ENCODE measurements at regions not wholly inside any gene's neighbourhood (a gene's known extent, or its start where the extent isn't known, plus 50 kb on each side); places are given as distances from the start of the nearest gene placed in this dataset.

DNA sequence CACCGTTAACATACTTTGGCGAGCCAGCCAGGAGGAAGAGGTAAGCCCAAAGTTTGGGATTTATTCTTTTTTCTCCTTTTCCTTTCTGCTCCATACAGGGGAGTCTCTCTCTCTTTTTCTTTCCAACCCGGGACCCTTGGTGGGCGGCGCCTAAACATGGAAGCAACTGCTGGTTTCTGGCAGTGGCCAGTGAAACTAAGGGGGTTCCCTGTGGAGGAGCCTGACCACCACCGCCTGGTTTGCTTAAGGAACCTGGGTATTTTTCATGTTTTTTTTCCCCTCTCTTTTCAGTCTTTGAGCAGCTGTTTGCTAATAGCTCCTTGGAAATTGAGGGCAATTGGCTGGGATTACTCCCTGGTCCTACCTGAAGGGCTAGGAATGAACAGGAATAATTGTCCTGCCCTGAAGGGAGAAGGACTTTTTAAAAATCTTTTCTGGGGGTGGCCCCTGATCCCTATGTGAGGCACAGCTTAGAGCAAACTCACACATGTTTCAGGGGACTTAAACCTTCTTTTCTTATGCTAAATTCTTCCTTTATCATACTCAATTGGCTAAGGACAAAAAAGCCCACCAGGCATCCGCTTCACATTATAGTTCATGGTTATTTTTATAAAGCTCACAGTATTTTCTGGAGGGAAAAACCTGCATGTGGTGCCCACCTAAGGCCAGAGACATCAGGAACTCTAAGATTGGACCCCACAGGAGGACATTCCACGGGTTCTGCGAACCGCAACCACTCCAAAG is 61.3 kb upstream of the PLD5 start:
- TF ChIP-seq RBM39 (optimal IDR thresholded peaks at IDR 0.05; ENCODE audit: low read depth, low read length), result no peak
- no peak for TF ChIP-seq PHF21A (IDR thresholded peaks at IDR 0.05; ENCODE audit: borderline replicate concordance, low read depth)
- TF ChIP-seq, protein P1, sequence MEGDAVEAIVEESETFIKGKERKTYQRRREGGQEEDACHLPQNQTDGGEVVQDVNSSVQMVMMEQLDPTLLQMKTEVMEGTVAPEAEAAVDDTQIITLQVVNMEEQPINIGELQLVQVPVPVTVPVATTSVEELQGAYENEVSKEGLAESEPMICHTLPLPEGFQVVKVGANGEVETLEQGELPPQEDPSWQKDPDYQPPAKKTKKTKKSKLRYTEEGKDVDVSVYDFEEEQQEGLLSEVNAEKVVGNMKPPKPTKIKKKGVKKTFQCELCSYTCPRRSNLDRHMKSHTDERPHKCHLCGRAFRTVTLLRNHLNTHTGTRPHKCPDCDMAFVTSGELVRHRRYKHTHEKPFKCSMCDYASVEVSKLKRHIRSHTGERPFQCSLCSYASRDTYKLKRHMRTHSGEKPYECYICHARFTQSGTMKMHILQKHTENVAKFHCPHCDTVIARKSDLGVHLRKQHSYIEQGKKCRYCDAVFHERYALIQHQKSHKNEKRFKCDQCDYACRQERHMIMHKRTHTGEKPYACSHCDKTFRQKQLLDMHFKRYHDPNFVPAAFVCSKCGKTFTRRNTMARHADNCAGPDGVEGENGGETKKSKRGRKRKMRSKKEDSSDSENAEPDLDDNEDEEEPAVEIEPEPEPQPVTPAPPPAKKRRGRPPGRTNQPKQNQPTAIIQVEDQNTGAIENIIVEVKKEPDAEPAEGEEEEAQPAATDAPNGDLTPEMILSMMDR (IDR thresholded peaks at IDR 0.05 in 2 of 3, conservative IDR thresholded peaks at IDR 0.05 in 1 of 3; ENCODE audit: insufficient read depth in 2 of 3, low read depth in 1 of 3, low read length in 3 of 3), result no peak
- TF ChIP-seq ZNF274 (IDR thresholded peaks at IDR 0.05; ENCODE audit: borderline replicate concordance, low read depth, low read length), result no peak
- no peak for TF ChIP-seq MNT (conservative IDR thresholded peaks at IDR 0.05)
- no peak for TF ChIP-seq POLR2AphosphoS5 (IDR thresholded peaks at IDR 0.05; ENCODE audit: control insufficient read depth, insufficient read depth, low read depth, low read length)
- no peak for TF ChIP-seq CHD4 (IDR thresholded peaks at IDR 0.05; ENCODE audit: insufficient read depth, insufficient replicate concordance, low read depth, low read length, poor library complexity, severe bottlenecking)
- TF ChIP-seq CCAR2 (IDR thresholded peaks at IDR 0.05; ENCODE audit: low read depth, low read length), result no peak

Data from K562 (cell line).